Keratinocyte (primary cell): ENCODE measurements at regions not wholly inside any gene's neighbourhood (a gene's known extent, or its start where the extent isn't known, plus 50 kb on each side); places are given as distances from the start of the nearest gene placed in this dataset.
"Not testable (repeated sequence)": the region's sequence is repeated elsewhere in the genome, so short reads cannot be mapped to it uniquely, and the experiment has no call there.

ENCODE experiments used
- DNase-seq: peaks from one replicate; pipeline ENCODE4 v3.0.0-alpha.2; 2011; ENCODE audit warnings: low read depth, missing footprints, low spot score
- FAIRE-seq: peaks from 2 replicates; lab custom pipeline; 2011; peaks lifted over from hg19 to GRCh38; lab: Jason Lieb, UNC
- H2AFZ ChIP-seq: 2 replicates; pipeline ENCODE4 v1.6.0; 2012; ENCODE audit warnings: low read length, control low read depth, inconsistent platforms; ENCODE audit not compliant: control insufficient read depth
- H3K27ac ChIP-seq: 2 replicates; pipeline ENCODE4 v1.5.1; 2011; ENCODE audit warnings: low read length; ENCODE audit not compliant: control insufficient read depth, insufficient read depth
- H3K27me3 ChIP-seq: 3 replicates; pipeline ENCODE4 v1.6.0; 2011; ENCODE audit warnings: low read length; ENCODE audit not compliant: control insufficient read depth, insufficient read depth; ENCODE audit errors: extremely low read depth
- H3K36me3 ChIP-seq, 2 experiments: 2 replicates in 1 of 2; 3 replicates in 1 of 2; pipeline ENCODE4 v1.5.1; 2011; ENCODE audit warnings: low read length in 2 of 2, mild to moderate bottlenecking in 1 of 2; ENCODE audit not compliant: control insufficient read depth in 2 of 2, insufficient read depth in 2 of 2; ENCODE audit errors: extremely low read depth in 1 of 2
- H3K4me1 ChIP-seq: 3 replicates; pipeline ENCODE4 v1.5.1; 2011; ENCODE audit warnings: low read length; ENCODE audit not compliant: control insufficient read depth, insufficient read depth; ENCODE audit errors: extremely low read depth
- H3K4me2 ChIP-seq: 3 replicates; pipeline ENCODE4 v1.6.0; 2011; ENCODE audit warnings: low read depth, low read length; ENCODE audit not compliant: control insufficient read depth, insufficient read depth; ENCODE audit errors: extremely low read depth
- H3K4me3 ChIP-seq, 3 experiments: fragments of 200-600 bp in 1 of 3; sonication (generic) in 1 of 3; 2 replicates in 2 of 3; 3 replicates in 1 of 3; pipeline ENCODE4 v1.5.1; 2011 to 2016; ENCODE audit warnings: low read length in 3 of 3, mild to moderate bottlenecking in 3 of 3, control low read depth in 2 of 3, inconsistent platforms in 1 of 3, low read depth in 1 of 3, mixed read lengths in 1 of 3, mixed run types in 1 of 3, moderate library complexity in 1 of 3; ENCODE audit not compliant: control insufficient read depth in 2 of 3, insufficient read depth in 2 of 3; ENCODE audit errors: extremely low read depth in 1 of 3
- H3K79me2 ChIP-seq: 2 replicates; pipeline ENCODE4 v1.6.0; 2012; ENCODE audit warnings: low read length; ENCODE audit not compliant: control insufficient read depth, insufficient read depth
- H3K9ac ChIP-seq: 3 replicates; pipeline ENCODE4 v1.6.0; 2011; ENCODE audit warnings: low read length; ENCODE audit not compliant: control insufficient read depth, insufficient read depth; ENCODE audit errors: extremely low read depth
- H3K9me1 ChIP-seq: 3 replicates; pipeline ENCODE4 v1.6.0; 2011; ENCODE audit warnings: low read length; ENCODE audit not compliant: control insufficient read depth, insufficient read depth; ENCODE audit errors: extremely low read depth
- H3K9me3 ChIP-seq: 2 replicates; pipeline ENCODE4 v1.5.1; 2012; ENCODE audit warnings: low read depth, low read length; ENCODE audit not compliant: control insufficient read depth
- H4K20me1 ChIP-seq: 3 replicates; pipeline ENCODE4 v1.6.0; 2011; ENCODE audit warnings: low read length; ENCODE audit not compliant: control insufficient read depth, insufficient read depth; ENCODE audit errors: extremely low read depth
- CTCF ChIP-seq, 3 experiments: IDR thresholded peaks in 1 of 3; conservative IDR thresholded peaks in 1 of 3; optimal IDR thresholded peaks in 1 of 3; 2 replicates in 2 of 3; 3 replicates in 1 of 3; pipeline versions ENCODE3 to v1.5.1; 2011; ENCODE audit warnings: low read length in 3 of 3, mild to moderate bottlenecking in 3 of 3, moderate library complexity in 2 of 3, control low read depth in 1 of 3, inconsistent platforms in 1 of 3; ENCODE audit not compliant: insufficient read depth in 2 of 3; ENCODE audit errors: extremely low read depth in 1 of 3
- EZH2 ChIP-seq: IDR thresholded peaks from one replicate; pipeline ENCODE4 v1.6.1; 2012; ENCODE audit warnings: inconsistent platforms, mild to moderate bottlenecking, low read length, moderate library complexity
- dilution Hi-C: fragments of 300-500 bp; cut with MboI; formaldehyde crosslinking; loops from one replicate; pipeline ENCODE4 v1.7.0; 2020; ENCODE audit warnings: low sequenced_read_pairs; ENCODE audit not compliant: extremely low pct_ligation_motif_present

DNA sequence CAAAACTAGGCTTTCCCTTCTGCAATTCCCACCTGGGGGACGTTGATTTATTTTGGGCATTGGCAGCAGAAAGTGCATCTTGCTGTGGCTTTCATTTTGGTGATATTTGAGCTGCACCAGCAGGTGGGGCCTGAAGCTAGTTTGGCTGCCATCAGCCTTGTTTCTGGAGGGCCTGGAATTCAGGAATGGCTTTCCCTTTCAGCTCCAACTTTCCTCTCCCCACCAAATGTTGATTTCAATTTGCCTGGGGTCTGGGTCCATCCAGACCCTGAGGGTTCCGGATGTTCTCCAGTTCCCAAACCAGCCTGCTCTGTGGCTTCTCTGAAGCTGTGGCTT is 640.4 kb downstream of the TYW1 start:
- Histone ChIP-seq H3K4me2 (no peak overlapping the region), H3K9me1 (no peaks in the 10 kb centered on the region), H3K27ac (no peak overlapping the region), H3K9ac (no peak overlapping the region), H3K4me1 (no peaks in the 10 kb centered on the region), H3K79me2 (no peaks in the 10 kb centered on the region), H3K27me3 (no peaks in the 10 kb centered on the region), H2AFZ (no peak overlapping the region), H4K20me1 (no peaks in the 10 kb centered on the region), H3K36me3 (no peaks in the 10 kb centered on the region), H3K4me3 (no peak overlapping the region), H3K9me3 (no peaks in the 10 kb centered on the region)
- dilution Hi-C loops = no loop called here
- DNase-seq (no peak), FAIRE-seq (no peak)
- TF ChIP-seq EZH2 = no peak
- no peak for TF ChIP-seq CTCF (optimal IDR thresholded peaks at IDR 0.05 in 1 of 3, IDR thresholded peaks at IDR 0.05 in 1 of 3, conservative IDR thresholded peaks at IDR 0.05 in 1 of 3; ENCODE audit: extremely low read depth in 1 of 3, insufficient read depth in 2 of 3, low read length in 3 of 3)

DNA sequence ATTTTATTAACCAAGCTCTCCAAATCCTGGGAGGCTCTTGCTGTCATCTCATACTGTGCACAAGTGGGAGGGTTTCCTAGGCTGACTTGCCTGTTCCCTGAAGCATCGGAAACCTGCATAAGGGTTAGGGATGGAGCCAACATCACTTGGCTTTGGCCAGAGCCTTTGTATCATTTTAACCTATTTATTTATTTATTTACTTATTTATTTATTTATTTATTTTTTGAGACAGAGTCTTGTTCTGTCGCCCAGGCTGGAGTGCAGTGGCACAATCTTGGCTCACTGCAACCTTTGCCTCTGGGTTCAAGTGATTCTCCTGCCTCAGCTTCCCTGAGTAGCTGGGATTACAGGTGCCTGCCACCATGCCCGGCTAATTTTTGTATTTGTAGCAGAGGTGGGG is 645.9 kb downstream of the TYW1 start:
- FAIRE-seq, dilution Hi-C loops, H3K9me3 ChIP-seq, H3K36me3 ChIP-seq, H4K20me1 ChIP-seq, H3K9me1 ChIP-seq, DNase-seq, H3K4me2 ChIP-seq, H3K27ac ChIP-seq, H2AFZ ChIP-seq, H3K9ac ChIP-seq, H3K4me3 ChIP-seq, H3K4me1 ChIP-seq, H3K79me2 ChIP-seq, H3K27me3 ChIP-seq: not testable (repeated sequence)

GRCh38 chr7:67644151-67644550 is 647.5 kb downstream of the TYW1 start:
- Histone ChIP-seq H3K4me2 (no peak overlapping the region), H3K9me3 (no peaks in the 10 kb centered on the region), H3K4me3 (no peak overlapping the region), H3K27ac (no peak overlapping the region), H3K4me1 (no peaks in the 10 kb centered on the region), H3K36me3 (no peaks in the 10 kb centered on the region), H3K9me1 (no peaks in the 10 kb centered on the region), H2AFZ (no peak overlapping the region), H3K9ac (no peak overlapping the region), H4K20me1 (no peaks in the 10 kb centered on the region), H3K27me3 (no peaks in the 10 kb centered on the region), H3K79me2 (no peaks in the 10 kb centered on the region)
- FAIRE-seq = no peak
- no peak for DNase-seq
- TF ChIP-seq CTCF (optimal IDR thresholded peaks at IDR 0.05 in 1 of 3, IDR thresholded peaks at IDR 0.05 in 1 of 3, conservative IDR thresholded peaks at IDR 0.05 in 1 of 3; ENCODE audit: extremely low read depth in 1 of 3, insufficient read depth in 2 of 3, low read length in 3 of 3) (no peak), EZH2 (no peak)
- dilution Hi-C loops = no loop called here
